ENCODE measurements at regions not wholly inside any gene's neighbourhood (a gene's known extent, or its start where the extent isn't known, plus 50 kb on each side); places are given as distances from the start of the nearest gene placed in this dataset.

DNA sequence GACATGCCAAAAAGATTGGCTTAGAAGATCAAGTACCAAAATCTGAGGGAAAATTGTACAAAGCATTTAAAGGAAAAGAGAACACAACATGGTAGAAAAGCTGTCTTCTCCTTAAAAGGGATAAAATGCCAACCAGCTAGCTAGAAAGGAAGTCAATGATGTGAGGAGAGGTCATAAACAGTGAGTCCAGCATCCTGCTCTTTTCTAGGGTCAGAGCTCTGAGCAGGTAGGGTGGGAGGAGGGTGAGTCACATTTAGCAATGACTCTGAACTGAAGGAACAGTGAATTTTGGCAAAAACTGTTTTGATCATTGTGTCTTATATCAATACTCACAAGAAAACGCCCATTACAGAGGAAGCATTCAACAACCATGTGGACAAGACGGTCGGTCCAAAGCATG is 322.3 kb downstream of the DAD1 start:
- Histone ChIP-seq H3K9me3 (ENCODE audit: low read length) (no peaks in the 10 kb centered on the region), H3K9me2 (replicated peaks; ENCODE audit: low read length) (no peaks in the 10 kb centered on the region), H4K20me1 (ENCODE audit: low read length) (no peaks in the 10 kb centered on the region), H3F3A (ENCODE audit: low read length, unreplicated experiment) (no peaks in the 10 kb centered on the region), H3K27me3 (ENCODE audit: low read length) (no peaks in the 10 kb centered on the region), H2AFZ (ENCODE audit: low read length) (no peak overlapping the region), H3K4me3 (ENCODE audit: low read length) (no peak overlapping the region), H3K4me2 (ENCODE audit: low read length) (peak overlapping the region; percentile 74), H3K27ac (ENCODE audit: low read length) (peak overlapping the region; percentile 76), H3K4me1 (ENCODE audit: insufficient read depth, low read length) (peaks cover 74% of the 10 kb centered on the region), H3K36me3 (ENCODE audit: low read depth, low read length) (no peaks in the 10 kb centered on the region), H3K9ac (ENCODE audit: low read length) (no peak overlapping the region), H3K79me2 (ENCODE audit: low read length) (no peaks in the 10 kb centered on the region)
- no peak; the same call in 1 of the 2 replicates for ATAC-seq
- ChIA-PET POLR2A (ENCODE audit: unreplicated experiment) (interaction anchor here (0.6 kb wide), 1 partner anchor 22 kb away, joined by 3 read pairs; no protein-coding TSS in a partner anchor), CTCF (no interaction called here)
- TF ChIP-seq EZH2phosphoT487 (IDR thresholded peaks at IDR 0.05; ENCODE audit: borderline replicate concordance, low read length) (no peak), EZH2 (IDR thresholded peaks at IDR 0.05; ENCODE audit: low read length, unreplicated experiment) (no peak)
- TF ChIP-seq, protein P1, sequence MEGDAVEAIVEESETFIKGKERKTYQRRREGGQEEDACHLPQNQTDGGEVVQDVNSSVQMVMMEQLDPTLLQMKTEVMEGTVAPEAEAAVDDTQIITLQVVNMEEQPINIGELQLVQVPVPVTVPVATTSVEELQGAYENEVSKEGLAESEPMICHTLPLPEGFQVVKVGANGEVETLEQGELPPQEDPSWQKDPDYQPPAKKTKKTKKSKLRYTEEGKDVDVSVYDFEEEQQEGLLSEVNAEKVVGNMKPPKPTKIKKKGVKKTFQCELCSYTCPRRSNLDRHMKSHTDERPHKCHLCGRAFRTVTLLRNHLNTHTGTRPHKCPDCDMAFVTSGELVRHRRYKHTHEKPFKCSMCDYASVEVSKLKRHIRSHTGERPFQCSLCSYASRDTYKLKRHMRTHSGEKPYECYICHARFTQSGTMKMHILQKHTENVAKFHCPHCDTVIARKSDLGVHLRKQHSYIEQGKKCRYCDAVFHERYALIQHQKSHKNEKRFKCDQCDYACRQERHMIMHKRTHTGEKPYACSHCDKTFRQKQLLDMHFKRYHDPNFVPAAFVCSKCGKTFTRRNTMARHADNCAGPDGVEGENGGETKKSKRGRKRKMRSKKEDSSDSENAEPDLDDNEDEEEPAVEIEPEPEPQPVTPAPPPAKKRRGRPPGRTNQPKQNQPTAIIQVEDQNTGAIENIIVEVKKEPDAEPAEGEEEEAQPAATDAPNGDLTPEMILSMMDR (conservative IDR thresholded peaks at IDR 0.05; ENCODE audit: low read depth, low read length): no peak
- peak; percentile 58 for DNase-seq
- intact Hi-C loops (cut with micrococcal nuclease): loop anchor here (2.0 kb wide), 1 partner anchor 40 kb away; no protein-coding TSS in a partner anchor
- no TSS peak for BruUV-seq (replicated peaks)

DNA sequence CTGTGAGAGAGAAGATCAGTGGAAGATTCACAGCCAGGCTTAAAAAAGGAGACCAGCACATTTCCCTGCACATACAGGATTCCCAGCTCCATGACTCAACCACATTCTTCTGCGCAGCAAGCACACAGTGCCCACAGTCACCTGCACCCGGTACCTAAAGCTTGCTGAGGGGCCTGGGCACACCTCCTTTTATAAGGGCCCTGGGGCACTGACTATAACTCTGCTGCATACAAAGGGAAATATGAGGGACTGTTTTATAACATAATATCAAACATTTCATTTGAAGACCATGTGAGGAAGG is 322.9 kb downstream of the DAD1 start:
- TF ChIP-seq EZH2phosphoT487 (IDR thresholded peaks at IDR 0.05; ENCODE audit: borderline replicate concordance, low read length) (no peak), EZH2 (IDR thresholded peaks at IDR 0.05; ENCODE audit: low read length, unreplicated experiment) (no peak)
- TF ChIP-seq, protein P1 (conservative IDR thresholded peaks at IDR 0.05; ENCODE audit: low read depth, low read length): no peak
- no peaks in the 10 kb centered on the region for H3K79me2 ChIP-seq (ENCODE audit: low read length)
- H3K4me3 ChIP-seq (ENCODE audit: low read length): no peak overlapping the region; the same call in 1 of the 2 replicates
- no peaks in the 10 kb centered on the region for H3F3A ChIP-seq (ENCODE audit: low read length, unreplicated experiment)
- H3K9me2 ChIP-seq (replicated peaks; ENCODE audit: low read length): no peaks in the 10 kb centered on the region
- no peaks in the 10 kb centered on the region for H3K27me3 ChIP-seq (ENCODE audit: low read length)
- no peak overlapping the region for H3K9ac ChIP-seq (ENCODE audit: low read length)
- ChIA-PET POLR2A (ENCODE audit: unreplicated experiment) (interaction anchor here (0.6 kb wide), 1 partner anchor 21 kb away, joined by 3 read pairs; no protein-coding TSS in a partner anchor), CTCF (no interaction called here)
- peak overlapping the region; percentile 74 for H3K4me2 ChIP-seq (ENCODE audit: low read length)
- H3K36me3 ChIP-seq (ENCODE audit: low read depth, low read length): no peaks in the 10 kb centered on the region
- H2AFZ ChIP-seq (ENCODE audit: low read length): peak overlapping the region; percentile 49
- BruUV-seq (replicated peaks): no TSS peak
- DNase-seq: peak; percentile 80
- H3K4me1 ChIP-seq (ENCODE audit: insufficient read depth, low read length): peaks cover 74% of the 10 kb centered on the region
- ATAC-seq: peak; percentile 61
- intact Hi-C loops (cut with micrococcal nuclease): loop anchor here (2.0 kb wide), 1 partner anchor 39 kb away; no protein-coding TSS in a partner anchor
- H3K9me3 ChIP-seq (ENCODE audit: low read length): no peaks in the 10 kb centered on the region
- H4K20me1 ChIP-seq (ENCODE audit: low read length): no peaks in the 10 kb centered on the region
- peak overlapping the region; percentile 76 for H3K27ac ChIP-seq (ENCODE audit: low read length)

DNA sequence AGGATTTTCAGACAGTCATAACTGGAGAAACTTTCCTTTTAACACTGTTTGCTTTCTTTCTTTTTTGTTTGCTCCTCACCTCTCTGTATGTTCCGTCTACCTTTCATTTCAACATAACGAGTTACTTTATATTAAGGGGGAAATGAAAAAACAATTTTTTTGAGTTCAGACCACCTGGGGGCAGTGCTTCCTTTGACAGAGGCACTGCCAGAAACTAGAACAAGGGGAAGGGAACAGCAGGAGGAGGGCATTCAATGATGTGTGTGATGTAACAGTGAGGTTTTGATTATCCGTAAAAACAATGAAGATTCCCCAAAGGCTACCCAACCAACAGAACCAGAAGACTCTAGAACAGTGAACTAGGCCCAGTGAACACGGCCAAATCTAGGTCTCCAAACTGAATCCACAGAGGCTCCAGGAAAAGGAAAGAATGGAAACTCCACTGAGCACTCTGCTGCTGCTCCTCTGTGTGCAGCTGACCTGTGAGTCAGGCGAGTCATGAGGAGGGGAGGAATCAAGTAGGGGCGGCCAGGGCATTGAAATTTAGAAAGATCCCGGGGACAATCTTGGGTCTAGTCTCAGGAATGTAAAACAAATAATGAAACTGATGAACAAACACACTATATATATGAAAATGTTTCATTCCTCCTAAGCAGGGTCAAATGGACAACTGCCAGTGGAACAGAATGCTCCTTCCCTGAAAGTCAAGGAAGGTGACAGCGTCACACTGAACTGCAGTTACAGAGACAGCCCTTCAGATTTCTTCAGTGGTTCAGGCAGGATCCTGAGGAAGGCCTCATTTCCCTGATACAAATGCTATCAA is 323.5 kb downstream of the DAD1 start:
- peak overlapping the region; percentile 74 for H3K4me2 ChIP-seq (ENCODE audit: low read length)
- no peaks in the 10 kb centered on the region for H3F3A ChIP-seq (ENCODE audit: low read length, unreplicated experiment)
- TF ChIP-seq, protein P1 (conservative IDR thresholded peaks at IDR 0.05; ENCODE audit: low read depth, low read length): peak; percentile 68
- no peak for TF ChIP-seq EZH2 (IDR thresholded peaks at IDR 0.05; ENCODE audit: low read length, unreplicated experiment)
- H3K4me1 ChIP-seq (ENCODE audit: insufficient read depth, low read length): peaks cover 74% of the 10 kb centered on the region
- DNase-seq (peak; percentile 56), ATAC-seq (peak; percentile 57)
- H3K9me3 ChIP-seq (ENCODE audit: low read length): no peaks in the 10 kb centered on the region
- H3K27ac ChIP-seq (ENCODE audit: low read length): peak overlapping the region; percentile 76
- intact Hi-C loops (cut with micrococcal nuclease): loop anchor here (2.0 kb wide), 1 partner anchor 39 kb away; no protein-coding TSS in a partner anchor
- H2AFZ ChIP-seq (ENCODE audit: low read length): peak overlapping the region; percentile 49
- POLR2A ChIA-PET (ENCODE audit: unreplicated experiment): interaction anchor here (0.6 kb wide), 1 partner anchor 20 kb away, joined by 3 read pairs; no protein-coding TSS in a partner anchor
- CTCF ChIA-PET: interaction anchor here (0.5 kb wide), 1 partner anchor 48 kb away, joined by 4 read pairs; no protein-coding TSS in a partner anchor
- no TSS peak for BruUV-seq (replicated peaks)
- no peaks in the 10 kb centered on the region for H3K27me3 ChIP-seq (ENCODE audit: low read length)
- H3K79me2 ChIP-seq (ENCODE audit: low read length): no peaks in the 10 kb centered on the region
- no peaks in the 10 kb centered on the region for H4K20me1 ChIP-seq (ENCODE audit: low read length)
- peak overlapping the region; percentile 19; the same call in 1 of the 2 replicates for H3K4me3 ChIP-seq (ENCODE audit: low read length)
- no peaks in the 10 kb centered on the region for H3K36me3 ChIP-seq (ENCODE audit: low read depth, low read length)
- no peaks in the 10 kb centered on the region for H3K9me2 ChIP-seq (replicated peaks; ENCODE audit: low read length)
- no peak overlapping the region for H3K9ac ChIP-seq (ENCODE audit: low read length)
